H1 (cell line): ENCODE measurements at regions not wholly inside any gene's neighbourhood (a gene's known extent, or its start where the extent isn't known, plus 50 kb on each side); places are given as distances from the start of the nearest gene placed in this dataset.

ENCODE experiments used
- ATF3 ChIP-seq: IDR thresholded peaks from 2 replicates; pipeline ENCODE4 v1.6.1; 2011; ENCODE audit warnings: low read depth, mild to moderate bottlenecking, low read length; ENCODE audit not compliant: insufficient read depth
- CBX5 ChIP-seq: fragments of 300-800, 300-1000 bp; sonication (generic); IDR thresholded peaks from 2 replicates; pipeline ENCODE4 v1.7.1; 2016; ENCODE audit warnings: antibody characterized with exemption, low read length, low read depth
- CTCF ChIP-seq, 3 experiments: IDR thresholded peaks; 1 replicate in 2 of 3; 2 replicates in 1 of 3; pipeline versions ENCODE4 v1.5.1 to v1.6.1; 2011; ENCODE audit warnings: low read length in 3 of 3, mild to moderate bottlenecking in 3 of 3, inconsistent platforms in 2 of 3, low read depth in 1 of 3, moderate library complexity in 1 of 3; ENCODE audit not compliant: insufficient read depth in 1 of 3; ENCODE audit errors: control extremely low read depth in 1 of 3
- GTF2F1 ChIP-seq: IDR thresholded peaks from 2 replicates; pipeline ENCODE4 v1.6.1; 2012; ENCODE audit warnings: low read depth, low read length, improper control_type of control experiment, borderline replicate concordance
- HDAC2 ChIP-seq, 2 experiments: fragments of 300-600 bp in 1 of 2; sonication (generic) in 1 of 2; IDR thresholded peaks; 2 replicates each; pipeline ENCODE4 v1.6.1; 2011 to 2012; ENCODE audit warnings: low read depth in 2 of 2, low read length in 2 of 2, mild to moderate bottlenecking in 2 of 2, moderate library complexity in 2 of 2, borderline replicate concordance in 1 of 2, inconsistent platforms in 1 of 2
- KDM1A ChIP-seq: fragments of 200-600, 300-600 bp; sonication (generic); IDR thresholded peaks from 2 replicates; pipeline ENCODE4 v1.7.1; 2016; ENCODE audit warnings: mild to moderate bottlenecking, low read length, borderline replicate concordance
- NANOG ChIP-seq: IDR thresholded peaks from 2 replicates; pipeline ENCODE4 v1.6.1; 2011; ENCODE audit warnings: low read length, low read depth, mild to moderate bottlenecking, inconsistent platforms; ENCODE audit not compliant: insufficient read depth, poor library complexity, severe bottlenecking
- SIN3A ChIP-seq, 2 experiments: IDR thresholded peaks in 1 of 2; conservative IDR thresholded peaks in 1 of 2; 2 replicates each; pipeline ENCODE4 v1.6.1; 2011 to 2012; ENCODE audit warnings: low read length in 2 of 2, improper control_type of control experiment in 1 of 2, low read depth in 1 of 2, mild to moderate bottlenecking in 1 of 2
- USF2 ChIP-seq: IDR thresholded peaks from 2 replicates; pipeline ENCODE4 v1.6.1; 2011; ENCODE audit warnings: low read length, improper control_type of control experiment

GRCh38 chr16:85416228-85417109 is 196.7 kb upstream of the GSE1 start (continued):
- TF ChIP-seq CTCF (IDR thresholded peaks at IDR 0.05; ENCODE audit: control extremely low read depth in 1 of 3, insufficient read depth in 1 of 3, low read depth in 1 of 3, low read length in 3 of 3) = peak; percentile 86 to 94 (median 93)
- no peak for TF ChIP-seq NANOG
- peak; percentile 67; the same call in 1 of the 2 replicates for TF ChIP-seq ATF3
- TF ChIP-seq SIN3A (conservative IDR thresholded peaks at IDR 0.05 in 1 of 2, IDR thresholded peaks at IDR 0.05 in 1 of 2; ENCODE audit: low read depth in 1 of 2, low read length in 2 of 2) = peak in 1 of 2 experiments; percentile 72; a peak in 2 of 4 replicates
- TF ChIP-seq HDAC2 (IDR thresholded peaks at IDR 0.05; ENCODE audit: borderline replicate concordance in 1 of 2, low read depth in 2 of 2, low read length in 2 of 2) = 0 out of 4 replicates have a peak, but pooled peaks have one; percentile 12 to 50
- TF ChIP-seq GTF2F1 = no peak
- TF ChIP-seq CBX5 = no peak
- TF ChIP-seq USF2 = peak; percentile 67
- peak; percentile 79; the same call in 1 of the 2 replicates for TF ChIP-seq KDM1A
